NB4 (cell line): ENCODE measurements at regions not wholly inside any gene's neighbourhood (a gene's known extent, or its start where the extent isn't known, plus 50 kb on each side); places are given as distances from the start of the nearest gene placed in this dataset.

Source experiments
- DNase-seq: peaks from one replicate; pipeline ENCODE4 v3.0.0; 2010; ENCODE audit warnings: low read depth
- H3K4me3 ChIP-seq: one replicate; pipeline ENCODE4 v1.5.1; 2011; ENCODE audit warnings: mild to moderate bottlenecking, low read depth, low read length, moderate library complexity
- MYC ChIP-seq: IDR thresholded peaks from 2 replicates; pipeline ENCODE4 v1.6.1; 2011; ENCODE audit warnings: low read depth, low read length
- POLR2A ChIP-seq: IDR thresholded peaks from 2 replicates; pipeline ENCODE4 v1.6.1; 2011; ENCODE audit warnings: mild to moderate bottlenecking; ENCODE audit not compliant: insufficient read length; ENCODE audit errors: extremely low read depth
- TF ChIP-seq, protein P1 (sequence below): IDR thresholded peaks from 2 replicates; pipeline ENCODE4 v1.6.1; 2011; ENCODE audit warnings: low read depth, low read length
- TF ChIP-seq, protein P2 (sequence below): IDR thresholded peaks from one replicate; pipeline ENCODE4 v1.5.1; 2012; ENCODE audit warnings: low read depth, low read length

DNA sequence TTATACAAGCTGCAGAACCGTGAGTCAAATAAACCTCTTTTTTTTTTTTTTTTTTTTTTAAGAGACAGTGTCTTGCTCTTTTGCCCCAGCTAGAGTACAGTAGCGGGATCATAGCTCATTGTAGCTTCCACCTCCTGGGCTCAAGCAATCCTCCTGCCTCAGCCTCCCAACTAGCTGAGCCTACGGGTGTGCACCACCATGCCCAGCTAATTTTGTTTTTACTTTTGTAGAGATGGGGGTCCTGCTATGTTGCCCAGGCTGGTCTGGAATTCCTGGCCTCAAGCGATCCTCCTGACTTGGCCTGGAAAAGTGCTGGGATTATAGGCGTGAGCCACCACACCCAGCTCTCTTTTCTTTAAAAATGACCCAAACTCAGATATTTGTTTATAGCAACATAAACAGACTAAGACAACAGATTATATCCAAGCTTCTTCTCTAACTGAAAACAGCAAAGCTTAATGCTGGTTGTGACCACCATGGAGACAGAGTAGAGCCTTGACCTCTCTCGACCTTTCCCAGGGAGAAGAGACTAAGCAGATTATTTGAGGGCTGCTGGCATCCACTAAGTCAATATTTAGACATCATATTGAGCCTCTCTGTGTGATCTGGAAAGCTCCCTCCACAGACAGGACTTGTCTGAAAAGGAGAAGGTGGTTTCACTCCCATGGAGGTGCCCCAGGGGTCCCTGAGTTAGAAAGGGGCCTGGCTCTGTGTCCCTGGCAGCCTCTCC is 150.0 kb downstream of the KCTD15 start:
- H3K4me3 ChIP-seq: no peak overlapping the region
- DNase-seq: no peak
- TF ChIP-seq, protein P1, sequence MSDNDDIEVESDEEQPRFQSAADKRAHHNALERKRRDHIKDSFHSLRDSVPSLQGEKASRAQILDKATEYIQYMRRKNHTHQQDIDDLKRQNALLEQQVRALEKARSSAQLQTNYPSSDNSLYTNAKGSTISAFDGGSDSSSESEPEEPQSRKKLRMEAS: no peak
- TF ChIP-seq MYC (no peak), POLR2A (no peak)

DNA sequence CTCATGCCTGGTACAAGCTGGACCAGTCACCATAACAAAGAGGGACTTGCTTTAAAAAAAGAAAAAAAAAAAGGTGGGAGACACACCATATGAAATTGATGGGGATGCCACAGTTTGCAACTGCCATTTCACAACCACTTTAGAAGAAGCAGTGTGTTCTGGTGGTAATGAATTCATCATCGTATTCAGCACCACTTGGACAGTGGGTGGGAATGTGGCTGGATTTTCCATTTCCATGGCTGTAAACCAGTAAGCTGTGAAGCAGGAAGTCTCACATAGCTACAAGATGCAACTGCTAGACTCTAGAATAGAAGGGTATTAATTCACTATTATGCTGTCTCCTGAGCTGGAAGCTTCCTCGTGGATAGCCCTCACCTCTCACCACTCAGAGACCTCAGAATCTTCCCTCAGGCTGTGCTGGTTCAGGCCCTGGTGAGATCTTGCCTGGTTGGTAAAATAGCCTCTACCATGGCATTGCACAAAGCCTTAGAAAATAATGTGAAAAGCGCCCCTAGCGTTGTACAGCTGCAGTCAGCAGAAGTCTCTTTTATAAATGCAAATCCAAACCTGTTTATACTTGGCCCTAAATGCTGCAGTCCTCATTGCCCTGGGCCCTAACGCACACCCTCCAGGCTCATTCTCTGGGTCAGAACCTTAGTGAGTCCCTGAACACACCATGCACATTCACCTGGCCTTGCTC is 150.7 kb downstream of the KCTD15 start:
- no peak overlapping the region for H3K4me3 ChIP-seq
- peak; percentile 16 for DNase-seq
- no peak for TF ChIP-seq POLR2A
- TF ChIP-seq, protein P2, sequence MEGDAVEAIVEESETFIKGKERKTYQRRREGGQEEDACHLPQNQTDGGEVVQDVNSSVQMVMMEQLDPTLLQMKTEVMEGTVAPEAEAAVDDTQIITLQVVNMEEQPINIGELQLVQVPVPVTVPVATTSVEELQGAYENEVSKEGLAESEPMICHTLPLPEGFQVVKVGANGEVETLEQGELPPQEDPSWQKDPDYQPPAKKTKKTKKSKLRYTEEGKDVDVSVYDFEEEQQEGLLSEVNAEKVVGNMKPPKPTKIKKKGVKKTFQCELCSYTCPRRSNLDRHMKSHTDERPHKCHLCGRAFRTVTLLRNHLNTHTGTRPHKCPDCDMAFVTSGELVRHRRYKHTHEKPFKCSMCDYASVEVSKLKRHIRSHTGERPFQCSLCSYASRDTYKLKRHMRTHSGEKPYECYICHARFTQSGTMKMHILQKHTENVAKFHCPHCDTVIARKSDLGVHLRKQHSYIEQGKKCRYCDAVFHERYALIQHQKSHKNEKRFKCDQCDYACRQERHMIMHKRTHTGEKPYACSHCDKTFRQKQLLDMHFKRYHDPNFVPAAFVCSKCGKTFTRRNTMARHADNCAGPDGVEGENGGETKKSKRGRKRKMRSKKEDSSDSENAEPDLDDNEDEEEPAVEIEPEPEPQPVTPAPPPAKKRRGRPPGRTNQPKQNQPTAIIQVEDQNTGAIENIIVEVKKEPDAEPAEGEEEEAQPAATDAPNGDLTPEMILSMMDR: peak; percentile 31

DNA sequence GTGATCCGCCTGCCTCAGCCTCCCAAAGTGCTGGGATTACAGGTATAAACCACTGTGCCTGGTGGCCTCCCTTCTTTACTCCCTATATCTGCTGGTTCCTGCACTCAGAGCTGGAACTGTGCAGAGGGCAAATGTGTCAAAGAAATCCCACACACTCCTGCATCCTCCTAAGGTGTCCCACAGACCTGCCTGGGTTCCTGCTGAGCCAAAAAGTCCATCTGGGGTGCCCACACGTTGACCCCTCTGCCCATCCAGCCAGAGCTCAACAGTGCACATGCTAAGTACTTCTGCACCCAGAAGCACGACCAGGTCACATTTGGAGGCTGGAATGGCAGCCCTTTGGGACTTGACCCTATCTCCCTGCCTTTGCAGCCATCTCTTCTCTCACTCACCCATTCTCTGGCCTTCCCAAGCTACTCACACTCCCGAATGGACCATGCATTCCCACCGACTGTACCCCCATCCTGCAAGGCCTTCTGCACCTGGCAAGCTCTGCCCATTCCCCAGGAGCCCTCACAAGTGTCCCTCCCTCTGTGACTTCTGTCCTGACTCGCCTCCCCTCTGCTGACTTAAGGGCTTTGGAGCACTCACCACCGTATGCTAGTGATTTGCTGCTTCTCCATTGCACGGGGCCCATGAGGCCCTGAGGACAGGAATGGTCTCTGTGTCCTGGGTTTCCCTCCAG is 152.1 kb downstream of the KCTD15 start:
- H3K4me3 ChIP-seq: no peak overlapping the region
- DNase-seq: no peak
- TF ChIP-seq, protein P1: no peak
- no peak for TF ChIP-seq MYC
- TF ChIP-seq POLR2A: no peak
- TF ChIP-seq, protein P2: no peak

DNA sequence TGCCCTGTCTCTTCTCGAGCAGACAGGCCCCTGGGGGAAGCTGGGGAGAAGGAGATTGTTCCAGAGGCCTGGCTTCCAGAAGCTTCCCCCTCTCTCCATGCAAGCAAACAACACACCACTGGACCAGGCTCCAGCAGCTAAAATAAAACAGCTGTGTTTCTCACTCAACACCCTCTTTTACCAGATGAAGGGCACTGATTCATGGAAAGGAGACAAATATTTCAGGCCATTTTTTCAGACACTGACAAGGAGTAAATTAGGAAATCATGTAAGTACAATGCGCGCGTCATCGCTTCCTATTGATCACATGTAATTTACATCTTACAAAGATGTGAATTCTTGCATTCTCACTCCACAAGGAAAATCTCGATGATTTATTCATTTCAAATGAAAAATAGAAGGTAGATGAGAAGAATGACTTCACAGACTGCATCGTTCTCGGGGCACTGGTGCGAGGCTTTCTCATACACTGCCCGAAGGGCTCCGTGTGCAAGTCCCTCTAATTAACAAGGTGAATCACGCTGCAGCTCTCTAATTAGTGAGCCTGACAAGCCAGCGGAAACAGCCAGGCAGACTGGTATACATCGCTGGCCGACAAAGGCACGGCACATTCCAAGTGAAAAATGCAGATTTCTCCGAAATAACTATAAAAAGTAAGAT is 153.6 kb downstream of the KCTD15 start:
- no peak overlapping the region for H3K4me3 ChIP-seq
- DNase-seq: no peak
- TF ChIP-seq, protein P1: no peak
- TF ChIP-seq MYC: no peak
- TF ChIP-seq, protein P2: no peak
- no peak for TF ChIP-seq POLR2A

DNA sequence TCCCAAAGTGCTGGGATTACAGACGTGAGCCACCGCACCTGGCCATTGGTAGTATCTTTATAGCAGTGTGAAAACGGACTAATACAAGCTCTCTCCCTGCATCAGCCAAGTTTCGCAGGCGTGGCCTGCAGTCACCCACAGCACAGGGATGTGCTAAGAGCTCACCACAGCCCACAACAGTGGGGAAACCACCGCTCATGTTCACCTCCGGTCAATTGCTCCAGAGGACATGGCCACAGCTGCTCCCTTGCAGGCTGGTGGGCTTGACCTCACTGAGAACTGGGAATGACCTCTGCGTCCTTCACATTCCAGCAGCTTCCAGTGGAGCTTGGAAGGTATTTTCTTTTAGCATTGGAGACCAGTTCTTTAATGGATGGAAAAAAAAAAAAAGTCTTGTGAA is 156.4 kb downstream of the KCTD15 start:
- TF ChIP-seq POLR2A: no peak
- TF ChIP-seq, protein P1: no peak
- TF ChIP-seq MYC: no peak
- TF ChIP-seq, protein P2: no peak
- no peak overlapping the region for H3K4me3 ChIP-seq
- peak; percentile 36 for DNase-seq
